ENCODE measurements at regions not wholly inside any gene's neighbourhood (a gene's known extent, or its start where the extent isn't known, plus 50 kb on each side); places are given as distances from the start of the nearest gene placed in this dataset.

- Mint-ChIP-seq H3K9me3 (peaks cover 14 to 40% (median 28%) of the 10 kb centered on the region in 6 donors), H3K36me3 (no peaks in the 10 kb centered on the region), H3K4me3 (no peak overlapping the region), H3K4me1 (no peaks in the 10 kb centered on the region), H3K27ac (no peak overlapping the region), H3K27me3 (ENCODE audit: low read depth in 3 of 3) (peaks cover 0 to 2% (median 0%) of the 10 kb centered on the region in 3 donors)
- no peak for DNase-seq
These were observed 187.2 kb upstream of the SLITRK3 start for GRCh38 chr3:165383381-165383780.

DNA sequence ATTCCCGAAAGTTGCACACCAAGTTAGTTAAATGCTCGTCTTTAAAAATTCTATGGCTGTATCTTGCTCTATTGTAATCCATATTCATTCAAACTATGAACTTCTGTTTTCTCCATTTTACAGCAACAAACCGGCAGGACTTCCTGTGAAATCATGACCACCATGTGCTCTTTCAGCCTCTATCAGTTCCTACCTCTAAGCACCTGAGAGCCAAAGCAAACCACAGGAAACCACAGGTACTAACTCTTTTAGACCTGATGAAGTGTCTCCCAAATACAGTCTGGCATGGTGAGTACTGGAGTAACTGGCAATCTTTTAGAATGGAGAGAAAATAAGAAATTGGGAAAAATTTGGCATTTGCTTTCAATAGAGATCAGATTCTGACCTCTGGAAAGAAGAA lies 186.5 kb upstream of the SLITRK3 start:
- Mint-ChIP-seq H3K4me3 (no peak overlapping the region), H3K27ac (no peak overlapping the region), H3K9me3 (peaks cover 10 to 36% (median 24%) of the 10 kb centered on the region in 6 donors), H3K27me3 (ENCODE audit: low read depth in 3 of 3) (peaks cover 0 to 2% (median 0%) of the 10 kb centered on the region in 3 donors), H3K4me1 (no peaks in the 10 kb centered on the region), H3K36me3 (no peaks in the 10 kb centered on the region)
- DNase-seq, result no peak

GRCh38 chr3:165378761-165379160 lies 182.6 kb upstream of the SLITRK3 start:
- Mint-ChIP-seq H3K9me3 (peaks cover 10 to 40% (median 23%) of the 10 kb centered on the region in 6 donors), H3K4me1 (no peaks in the 10 kb centered on the region), H3K27ac (no peak overlapping the region), H3K36me3 (no peaks in the 10 kb centered on the region), H3K27me3 (ENCODE audit: low read depth in 3 of 3) (no peaks in the 10 kb centered on the region), H3K4me3 (no peak overlapping the region)
- DNase-seq, result no peak

- Mint-ChIP-seq H3K36me3 (no peaks in the 10 kb centered on the region), H3K4me1 (no peaks in the 10 kb centered on the region), H3K9me3 (peaks cover 6 to 37% (median 26%) of the 10 kb centered on the region in 6 donors)
These were observed 162.8 kb upstream of the SLITRK3 start for GRCh38 chr3:165359005-165359404.

GRCh38 chr3:165355316-165355715 lies 159.1 kb upstream of the SLITRK3 start:
- peaks cover 11 to 54% (median 33%) of the 10 kb centered on the region in 6 donors for H3K9me3 Mint-ChIP-seq
- no peak for DNase-seq
- H3K36me3 Mint-ChIP-seq, result peaks cover 0 to 6% (median 0%) of the 10 kb centered on the region in 3 donors
- no peak overlapping the region for H3K4me3 Mint-ChIP-seq
- H3K27me3 Mint-ChIP-seq (ENCODE audit: low read depth in 3 of 3), result no peaks in the 10 kb centered on the region
- H3K27ac Mint-ChIP-seq, result no peak overlapping the region
- no peaks in the 10 kb centered on the region for H3K4me1 Mint-ChIP-seq

More at GRCh38 chr3:165359005-165359404, 162.8 kb upstream of the SLITRK3 start:
- H3K27me3 Mint-ChIP-seq (ENCODE audit: low read depth in 3 of 3), result no peaks in the 10 kb centered on the region
- no peak overlapping the region for H3K4me3 Mint-ChIP-seq
- DNase-seq, result no peak
- no peak overlapping the region for H3K27ac Mint-ChIP-seq

- Mint-ChIP-seq H3K27ac (no peak overlapping the region), H3K27me3 (ENCODE audit: low read depth in 3 of 3) (peaks cover 0 to 2% (median 0%) of the 10 kb centered on the region in 3 donors), H3K36me3 (peaks cover 0 to 6% (median 0%) of the 10 kb centered on the region in 3 donors), H3K4me3 (no peak overlapping the region), H3K4me1 (no peaks in the 10 kb centered on the region), H3K9me3 (peaks cover 16 to 45% (median 24%) of the 10 kb centered on the region in 6 donors)
- no peak for DNase-seq
These were observed 151.3 kb upstream of the SLITRK3 start for GRCh38 chr3:165347526-165347925.

GRCh38 chr3:165346503-165346902 lies 150.3 kb upstream of the SLITRK3 start:
- no peaks in the 10 kb centered on the region for H3K4me1 Mint-ChIP-seq
- peaks cover 0 to 3% (median 0%) of the 10 kb centered on the region in 3 donors for H3K36me3 Mint-ChIP-seq
- no peak overlapping the region for H3K27ac Mint-ChIP-seq
- H3K27me3 Mint-ChIP-seq (ENCODE audit: low read depth in 3 of 3), result peaks cover 0 to 2% (median 0%) of the 10 kb centered on the region in 3 donors
- H3K9me3 Mint-ChIP-seq, result peaks cover 9 to 45% (median 21%) of the 10 kb centered on the region in 6 donors
- DNase-seq, result no peak
- no peak overlapping the region for H3K4me3 Mint-ChIP-seq

DNA sequence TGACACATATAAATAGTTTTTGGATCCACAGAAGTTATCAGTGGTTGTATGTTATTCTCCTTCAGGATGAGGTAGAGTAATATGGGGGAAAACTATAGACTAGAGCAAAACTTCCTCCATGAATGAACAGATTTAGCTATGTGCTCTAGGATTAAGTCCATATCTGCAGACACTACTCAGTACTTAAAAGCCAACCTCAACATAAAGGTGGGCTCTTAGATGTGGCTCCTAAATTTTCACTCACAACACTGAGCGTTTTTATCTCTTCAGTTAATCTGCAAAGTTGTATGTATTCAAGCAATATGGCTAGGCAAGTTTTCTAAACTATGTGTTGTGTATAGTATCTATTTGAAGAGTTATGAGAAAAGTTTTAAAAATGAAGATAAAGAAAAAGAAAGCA lies 147.0 kb upstream of the SLITRK3 start:
- DNase-seq, result no peak
- Mint-ChIP-seq H3K4me1 (no peaks in the 10 kb centered on the region), H3K9me3 (peaks cover 7 to 27% (median 17%) of the 10 kb centered on the region in 6 donors), H3K27me3 (ENCODE audit: low read depth in 3 of 3) (peaks cover 0 to 2% (median 0%) of the 10 kb centered on the region in 3 donors), H3K36me3 (no peaks in the 10 kb centered on the region), H3K4me3 (no peak overlapping the region), H3K27ac (no peak overlapping the region)

DNA sequence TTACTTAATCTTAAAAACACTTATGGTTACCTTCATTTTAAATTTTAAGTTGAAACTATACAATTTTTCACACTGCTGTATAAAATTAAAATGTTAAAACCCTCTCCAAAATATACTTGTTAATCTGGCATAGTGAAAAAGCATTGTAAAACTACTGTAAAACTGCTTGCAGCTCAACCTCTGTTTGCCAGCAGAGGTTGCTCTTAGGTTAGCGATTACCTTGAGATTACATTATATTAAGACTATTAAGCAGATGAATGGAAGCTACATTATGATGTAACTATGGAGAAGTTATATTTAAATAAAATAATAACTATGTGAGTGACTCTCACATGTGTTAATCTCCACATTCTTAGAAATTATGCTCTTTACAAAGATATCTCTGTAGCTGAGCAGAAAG lies 143.6 kb upstream of the SLITRK3 start:
- Mint-ChIP-seq H3K27me3 (ENCODE audit: low read depth in 3 of 3) (no peaks in the 10 kb centered on the region), H3K4me1 (no peaks in the 10 kb centered on the region)

GRCh38 chr3:165336786-165337185 lies 140.6 kb upstream of the SLITRK3 start:
- peaks cover 0 to 1% (median 0%) of the 10 kb centered on the region in 3 donors for H3K27me3 Mint-ChIP-seq (ENCODE audit: low read depth in 3 of 3)
- no peak overlapping the region for H3K4me3 Mint-ChIP-seq
- H3K36me3 Mint-ChIP-seq, result peaks cover 0 to 3% (median 0%) of the 10 kb centered on the region in 3 donors
- peaks cover 2 to 30% (median 4%) of the 10 kb centered on the region in 6 donors for H3K9me3 Mint-ChIP-seq
- DNase-seq, result no peak
- H3K27ac Mint-ChIP-seq, result no peak overlapping the region
- H3K4me1 Mint-ChIP-seq, result no peaks in the 10 kb centered on the region

More for the DNA sequence above, 143.6 kb upstream of the SLITRK3 start:
- no peak overlapping the region for H3K27ac Mint-ChIP-seq
- H3K4me3 Mint-ChIP-seq, result no peak overlapping the region
- no peak for DNase-seq
- H3K9me3 Mint-ChIP-seq, result peaks cover 3 to 26% (median 13%) of the 10 kb centered on the region in 6 donors
- H3K36me3 Mint-ChIP-seq, result no peaks in the 10 kb centered on the region
